GM13977 (cell line): ENCODE measurements at regions not wholly inside any gene's neighbourhood (a gene's known extent, or its start where the extent isn't known, plus 50 kb on each side); places are given as distances from the start of the nearest gene placed in this dataset.

Experiments used
- DNase-seq: peaks from one replicate; pipeline ENCODE4 v3.0.0; 2012; ENCODE audit warnings: low spot score
- in situ Hi-C: fragments of 300-500 bp; cut with MboI; formaldehyde crosslinking; loops from one replicate; pipeline ENCODE4 v1.12.0; 2022; ENCODE audit warnings: low sequenced_read_pairs, low pct_unique_long_range_greater_than_20kb, mixed read lengths, inconsistent platforms; ENCODE audit not compliant: unreplicated experiment
- TF ChIP-seq, protein P1 (sequence below): IDR thresholded peaks from 2 replicates; pipeline ENCODE4 v1.5.1; 2012; ENCODE audit warnings: mild to moderate bottlenecking, control low read depth; ENCODE audit not compliant: insufficient read depth; ENCODE audit errors: extremely low read depth, missing control alignments

DNA sequence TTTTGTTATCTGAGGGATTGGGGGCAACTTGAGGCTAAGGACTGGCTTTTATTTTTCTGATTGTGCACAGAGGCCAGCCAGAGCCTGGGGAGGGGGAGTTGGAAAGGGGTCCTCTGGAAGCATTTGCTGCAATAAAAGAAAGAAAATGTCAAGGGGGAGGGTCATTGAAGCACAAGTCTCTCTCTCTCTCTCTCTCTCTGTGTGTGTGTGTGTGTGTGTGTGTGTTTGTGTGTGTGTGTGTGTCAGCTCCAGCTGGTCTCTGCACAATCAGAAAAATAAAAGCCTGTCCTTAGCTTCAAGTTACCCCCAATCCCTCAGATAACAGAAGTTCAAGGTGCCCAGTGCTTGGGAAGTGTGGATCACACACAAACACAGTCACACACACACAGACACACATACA, 52.1 kb upstream of the CCDC174 start:
- no peak for DNase-seq
- TF ChIP-seq, protein P1, sequence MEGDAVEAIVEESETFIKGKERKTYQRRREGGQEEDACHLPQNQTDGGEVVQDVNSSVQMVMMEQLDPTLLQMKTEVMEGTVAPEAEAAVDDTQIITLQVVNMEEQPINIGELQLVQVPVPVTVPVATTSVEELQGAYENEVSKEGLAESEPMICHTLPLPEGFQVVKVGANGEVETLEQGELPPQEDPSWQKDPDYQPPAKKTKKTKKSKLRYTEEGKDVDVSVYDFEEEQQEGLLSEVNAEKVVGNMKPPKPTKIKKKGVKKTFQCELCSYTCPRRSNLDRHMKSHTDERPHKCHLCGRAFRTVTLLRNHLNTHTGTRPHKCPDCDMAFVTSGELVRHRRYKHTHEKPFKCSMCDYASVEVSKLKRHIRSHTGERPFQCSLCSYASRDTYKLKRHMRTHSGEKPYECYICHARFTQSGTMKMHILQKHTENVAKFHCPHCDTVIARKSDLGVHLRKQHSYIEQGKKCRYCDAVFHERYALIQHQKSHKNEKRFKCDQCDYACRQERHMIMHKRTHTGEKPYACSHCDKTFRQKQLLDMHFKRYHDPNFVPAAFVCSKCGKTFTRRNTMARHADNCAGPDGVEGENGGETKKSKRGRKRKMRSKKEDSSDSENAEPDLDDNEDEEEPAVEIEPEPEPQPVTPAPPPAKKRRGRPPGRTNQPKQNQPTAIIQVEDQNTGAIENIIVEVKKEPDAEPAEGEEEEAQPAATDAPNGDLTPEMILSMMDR, result no peak
- in situ Hi-C loops, result no loop called here

DNA sequence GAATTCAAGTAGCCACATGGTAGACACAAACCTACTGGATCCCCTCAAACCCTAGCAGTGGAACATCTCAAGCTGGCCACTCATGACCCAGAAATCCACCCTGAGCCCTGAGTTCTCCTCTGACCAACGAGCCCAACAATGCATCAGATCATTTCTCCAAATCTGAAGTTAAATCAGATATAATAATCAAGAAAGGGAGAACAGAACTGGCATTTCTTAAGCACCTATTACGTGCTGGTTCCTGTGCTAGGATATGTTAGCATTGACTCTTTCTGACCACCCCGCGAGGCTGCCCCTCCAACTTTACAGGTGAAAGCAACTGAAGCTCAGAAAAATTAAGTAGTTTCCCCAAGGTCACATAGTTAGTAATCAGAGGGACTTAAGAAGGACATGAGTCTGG, 51.5 kb upstream of the CCDC174 start:
- in situ Hi-C loops, result no loop called here

DNA sequence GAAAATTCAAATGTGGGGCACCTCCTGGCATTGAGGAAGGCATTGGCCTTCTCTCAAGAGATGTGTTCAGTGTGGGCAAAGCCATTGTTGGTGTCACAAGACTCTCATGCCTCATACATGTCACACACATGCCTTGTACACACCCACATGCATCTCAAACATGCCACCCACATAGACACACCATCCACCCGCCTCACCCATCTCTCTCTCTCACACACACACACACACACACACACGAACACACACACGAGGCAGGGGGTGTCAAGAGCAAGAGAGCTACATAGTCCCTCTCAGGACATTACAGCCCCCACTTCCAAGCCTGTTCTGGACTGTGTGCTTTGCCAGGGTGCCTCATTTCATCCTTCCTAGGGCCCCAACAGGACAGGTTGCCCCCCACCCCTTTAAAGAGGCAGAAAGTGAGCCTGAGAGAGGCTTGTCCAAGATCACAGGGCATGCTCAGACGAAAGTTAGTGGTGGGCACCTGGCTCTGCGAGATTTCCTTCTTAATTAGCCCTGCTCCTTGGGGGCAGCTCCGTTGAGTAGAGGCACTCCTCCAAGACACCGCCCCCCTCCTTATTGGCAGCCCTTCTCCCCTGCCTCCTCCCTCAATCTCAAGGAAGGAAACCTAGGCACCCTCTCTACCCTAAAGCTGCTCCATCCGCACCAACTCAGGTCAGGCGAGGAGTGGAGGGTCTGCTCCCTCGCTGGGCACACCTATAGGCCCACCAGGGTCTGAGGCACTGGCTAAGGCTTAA, 50.5 kb upstream of the CCDC174 start:
- DNase-seq, result no peak
- TF ChIP-seq, protein P1, result no peak
- in situ Hi-C loops, result no loop called here

More for the DNA sequence above, 51.5 kb upstream of the CCDC174 start:
- DNase-seq, result no peak
- TF ChIP-seq, protein P1, result no peak

DNA sequence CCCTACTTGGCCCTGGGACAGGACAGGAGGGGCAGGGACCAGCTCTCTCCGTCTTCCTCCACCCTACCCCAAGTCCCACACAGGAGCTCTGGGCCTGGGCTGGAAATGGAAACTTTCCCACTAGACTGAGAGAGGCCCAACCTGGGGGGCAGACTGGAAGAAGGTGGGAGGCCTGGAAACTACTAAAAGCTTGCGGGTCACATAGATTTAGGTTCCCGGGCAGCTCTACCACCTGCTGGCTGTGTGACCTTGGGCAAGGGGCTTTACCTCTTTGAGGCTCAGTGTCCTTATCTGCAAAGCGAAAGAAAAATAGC, 49.9 kb upstream of the CCDC174 start:
- in situ Hi-C loops, result no loop called here
- no peak for DNase-seq
- TF ChIP-seq, protein P1, result no peak
